Neural cell (in vitro differentiated cells): ENCODE measurements at regions not wholly inside any gene's neighbourhood (a gene's known extent, or its start where the extent isn't known, plus 50 kb on each side); places are given as distances from the start of the nearest gene placed in this dataset.
"Not testable (repeated sequence)": the region's sequence is repeated elsewhere in the genome, so short reads cannot be mapped to it uniquely, and the experiment has no call there.

Experiments
- H2AFZ ChIP-seq: fragments of 200-600, 300-800 bp; sonication (generic), shearing (Covaris generic); 2 replicates; pipeline ENCODE4 v1.6.0; 2014; ENCODE audit warnings: low read depth, mild to moderate bottlenecking, antibody characterized with exemption, low read length, moderate library complexity
- H3F3A ChIP-seq: fragments of 200-600 bp; shearing (Covaris generic); 2 replicates; pipeline ENCODE4 v1.6.1; 2016; ENCODE audit warnings: mild to moderate bottlenecking, moderate library complexity, mixed read lengths, antibody characterized with exemption, low read length; ENCODE audit not compliant: insufficient read depth, poor library complexity, severe bottlenecking
- H3K27ac ChIP-seq: fragments of 200-600, 300-800 bp; sonication (generic), shearing (Covaris generic); 2 replicates; pipeline ENCODE4 v1.5.1; 2014; ENCODE audit warnings: mild to moderate bottlenecking, low read length, moderate library complexity
- H3K27me3 ChIP-seq: fragments of 300-800, 200-600 bp; sonication (generic), shearing (Covaris generic); 2 replicates; pipeline ENCODE4 v1.6.0; 2014; ENCODE audit warnings: mild to moderate bottlenecking, low read depth, low read length, moderate library complexity; ENCODE audit not compliant: insufficient read depth
- H3K36me3 ChIP-seq: fragments of 300-800, 200-600 bp; sonication (generic), shearing (Covaris generic); 2 replicates; pipeline ENCODE4 v1.5.1; 2014; ENCODE audit warnings: mild to moderate bottlenecking, antibody characterized with exemption, low read length, moderate library complexity; ENCODE audit not compliant: insufficient read depth
- H3K4me2 ChIP-seq: fragments of 300-800, 200-600 bp; sonication (generic), shearing (Covaris generic); 2 replicates; pipeline ENCODE4 v1.6.0; 2014; ENCODE audit warnings: mild to moderate bottlenecking, low read length
- H3K4me3 ChIP-seq: fragments of 300-800, 200-600 bp; sonication (generic), shearing (Covaris generic); 2 replicates; pipeline ENCODE4 v1.5.1; 2014; ENCODE audit warnings: mild to moderate bottlenecking, low read length, moderate library complexity
- H3K79me2 ChIP-seq: fragments of 200-600 bp; shearing (Covaris generic); replicated peaks from 2 replicates; pipeline ENCODE4 v1.6.0; 2014; ENCODE audit warnings: mild to moderate bottlenecking, low read length, moderate library complexity; ENCODE audit not compliant: insufficient read depth
- H3K9ac ChIP-seq: fragments of 300-800, 200-600 bp; sonication (generic), shearing (Covaris generic); 2 replicates; pipeline ENCODE4 v1.6.1; 2016; ENCODE audit warnings: mild to moderate bottlenecking, low read length, mixed read lengths
- H3K9me2 ChIP-seq: fragments of 200-600 bp; shearing (Covaris generic); 2 replicates; pipeline ENCODE4 v1.6.1; 2016; ENCODE audit warnings: mild to moderate bottlenecking, low read length, mixed read lengths; ENCODE audit not compliant: insufficient read depth
- H3K9me3 ChIP-seq: fragments of 200-600, 300-800 bp; sonication (generic), shearing (Covaris generic); 2 replicates; pipeline ENCODE4 v1.6.1; 2016; ENCODE audit warnings: mild to moderate bottlenecking, mixed run types, low read length, moderate library complexity, mixed read lengths
- H4K20me1 ChIP-seq: fragments of 200-600 bp; shearing (Covaris generic); 2 replicates; pipeline ENCODE4 v1.6.1; 2016; ENCODE audit warnings: mild to moderate bottlenecking, mixed run types; ENCODE audit not compliant: insufficient read depth
- CTCF ChIP-seq: fragments of 450-650 bp; IDR thresholded peaks from 2 replicates; pipeline ENCODE4 v1.5.1; 2014; ENCODE audit warnings: antibody characterized with exemption, mild to moderate bottlenecking, moderate library complexity; ENCODE audit not compliant: poor library complexity, severe bottlenecking
- EP300 ChIP-seq: fragments of 450-650 bp; conservative IDR thresholded peaks from 2 replicates; pipeline ENCODE4 v1.6.1; 2014; ENCODE audit warnings: antibody characterized with exemption, mild to moderate bottlenecking, moderate library complexity; ENCODE audit not compliant: poor library complexity, severe bottlenecking
- EZH2 ChIP-seq: fragments of 200-600, 300-800 bp; shearing (Covaris generic), sonication (generic); IDR thresholded peaks from 2 replicates; pipeline ENCODE4 v1.6.1; 2014; ENCODE audit warnings: antibody characterized with exemption, low read length, borderline replicate concordance, mild to moderate bottlenecking; ENCODE audit not compliant: insufficient read depth, poor library complexity, severe bottlenecking
- MXI1 ChIP-seq: fragments of 450-650 bp; conservative IDR thresholded peaks from 2 replicates; pipeline ENCODE4 v1.6.1; 2014; ENCODE audit warnings: antibody characterized with exemption, mild to moderate bottlenecking; ENCODE audit not compliant: poor library complexity, severe bottlenecking
- POLR2AphosphoS5 ChIP-seq: IDR thresholded peaks from 2 replicates; pipeline ENCODE4 v1.6.1; 2012
- RAD21 ChIP-seq: fragments of 450-650 bp; conservative IDR thresholded peaks from 2 replicates; pipeline ENCODE4 v1.6.1; 2014; ENCODE audit warnings: antibody characterized with exemption, mild to moderate bottlenecking, moderate library complexity
- REST ChIP-seq: IDR thresholded peaks from 2 replicates; pipeline ENCODE4 v1.6.1; 2012; ENCODE audit warnings: borderline replicate concordance
- SMC3 ChIP-seq: fragments of 450-650 bp; conservative IDR thresholded peaks from 2 replicates; pipeline ENCODE4 v1.6.1; 2014; ENCODE audit warnings: antibody characterized with exemption, mild to moderate bottlenecking, moderate library complexity; ENCODE audit not compliant: poor library complexity
- TAF1 ChIP-seq: IDR thresholded peaks from 2 replicates; pipeline ENCODE4 v1.6.1; 2012; ENCODE audit warnings: low read depth

- H3K36me3 ChIP-seq: no peaks in the 10 kb centered on the region
- H3F3A ChIP-seq: no peaks in the 10 kb centered on the region
- H3K9me2 ChIP-seq: no peaks in the 10 kb centered on the region
- H3K27ac ChIP-seq: no peak overlapping the region
- H3K9me3 ChIP-seq: no peaks in the 10 kb centered on the region
- TF ChIP-seq RAD21 (no peak), POLR2AphosphoS5 (no peak), CTCF (no peak), EZH2 (no peak), REST (no peak), MXI1 (no peak), TAF1 (no peak), EP300 (no peak), SMC3 (no peak)
- H3K4me2 ChIP-seq: no peak overlapping the region
- H3K79me2 ChIP-seq: no peaks in the 10 kb centered on the region
- H3K9ac ChIP-seq: no peak overlapping the region
- no peaks in the 10 kb centered on the region for H4K20me1 ChIP-seq
- no peaks in the 10 kb centered on the region for H3K27me3 ChIP-seq
- no peak overlapping the region for H3K4me3 ChIP-seq
- no peak overlapping the region for H2AFZ ChIP-seq
These were observed 611.0 kb upstream of the MARCKS start for GRCh38 chr6:113246186-113246585.

- no peak overlapping the region for H3K4me2 ChIP-seq
- H3K79me2 ChIP-seq: no peaks in the 10 kb centered on the region
- no peak overlapping the region for H3K4me3 ChIP-seq
- H3K27ac ChIP-seq: no peak overlapping the region
- H2AFZ ChIP-seq: no peak overlapping the region
- TF ChIP-seq REST (no peak), SMC3 (no peak), MXI1 (no peak), EZH2 (no peak), POLR2AphosphoS5 (no peak)
- H3K9ac ChIP-seq: no peak overlapping the region
- no peaks in the 10 kb centered on the region for H3K9me3 ChIP-seq
- no peaks in the 10 kb centered on the region for H3K9me2 ChIP-seq
- H3K27me3 ChIP-seq: no peaks in the 10 kb centered on the region
- H3F3A ChIP-seq: no peaks in the 10 kb centered on the region
- H4K20me1 ChIP-seq: no peaks in the 10 kb centered on the region
- no peaks in the 10 kb centered on the region for H3K36me3 ChIP-seq
These were observed 608.6 kb upstream of the MARCKS start for GRCh38 chr6:113248532-113248931.

- H3K9ac ChIP-seq, H3K4me3 ChIP-seq, H2AFZ ChIP-seq, H3K9me2 ChIP-seq, H3K79me2 ChIP-seq, H3K27ac ChIP-seq, H3K4me2 ChIP-seq, H4K20me1 ChIP-seq, H3F3A ChIP-seq, H3K9me3 ChIP-seq, H3K36me3 ChIP-seq, H3K27me3 ChIP-seq: not testable (repeated sequence)
These were observed 603.0 kb upstream of the MARCKS start for GRCh38 chr6:113254194-113254593.
